Stimulated activated effector memory CD8-positive, alpha-beta T cell treated with anti-CD3 and anti-CD28 coated beads, Interleukin-12 subunit alpha, Interleukin-12 subunit beta, amount 100 ng/mL, for 72 hours (primary cell): ENCODE measurements at regions not wholly inside any gene's neighbourhood (a gene's known extent, or its start where the extent isn't known, plus 50 kb on each side); places are given as distances from the start of the nearest gene placed in this dataset.
"Not testable (repeated sequence)": the region's sequence is repeated elsewhere in the genome, so short reads cannot be mapped to it uniquely, and the experiment has no call there.

Source experiments
- ATAC-seq: fragments of 150-1000 bp; cut with Tn5 transposase; 2 replicates; pipeline ENCODE4 v1.10.0; 2021
- DNase-seq, 2 donors: peaks; one replicate each; pipeline ENCODE4 v3.0.0; 2021 to 2022; ENCODE audit warnings: low spot score in 2 of 2
- H3K27ac Mint-ChIP-seq: one replicate; pipeline ENCODE4 v1.8.0; 2022; ENCODE audit warnings: mild to moderate bottlenecking, mixed read lengths
- H3K36me3 Mint-ChIP-seq: one replicate; pipeline ENCODE4 v1.8.0; 2022; ENCODE audit warnings: mild to moderate bottlenecking, mixed read lengths
- H3K4me1 Mint-ChIP-seq: one replicate; pipeline ENCODE4 v1.8.0; 2022; ENCODE audit warnings: mixed read lengths
- H3K4me3 Mint-ChIP-seq: one replicate; pipeline ENCODE4 v1.8.0; 2022; ENCODE audit warnings: mild to moderate bottlenecking, mixed read lengths
- H3K9me3 Mint-ChIP-seq: one replicate; pipeline ENCODE4 v1.8.0; 2022; ENCODE audit warnings: mixed read lengths

DNA sequence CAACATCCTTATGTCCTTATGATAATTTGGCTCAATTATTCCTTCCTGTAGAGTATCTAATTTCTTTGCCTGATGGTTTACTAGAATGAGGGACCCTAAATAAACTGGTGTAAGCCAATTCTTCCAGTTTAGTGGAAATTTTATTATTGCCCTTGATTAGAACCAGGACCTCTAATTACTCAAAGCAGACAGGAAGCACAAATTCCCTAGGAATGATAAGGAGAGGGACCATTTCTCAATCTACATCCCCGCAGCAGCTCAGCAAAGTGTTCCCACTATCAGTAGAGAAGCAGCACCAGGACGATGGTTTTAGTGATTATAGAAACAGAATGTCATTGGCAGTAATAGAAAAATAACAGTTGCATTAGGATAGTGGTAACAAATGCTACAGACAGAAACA, 97.1 kb downstream of the PLPPR4 start:
- H3K36me3 Mint-ChIP-seq = no peaks in the 10 kb centered on the region
- H3K4me3 Mint-ChIP-seq = no peak overlapping the region
- H3K27ac Mint-ChIP-seq = no peak overlapping the region
- no peaks in the 10 kb centered on the region for H3K9me3 Mint-ChIP-seq
- no peaks in the 10 kb centered on the region for H3K4me1 Mint-ChIP-seq
- ATAC-seq = no peak
- no peak for DNase-seq

- H3K9me3 Mint-ChIP-seq = peaks cover 2% of the 10 kb centered on the region
- no peak for ATAC-seq
- H3K36me3 Mint-ChIP-seq = no peaks in the 10 kb centered on the region
- no peak for DNase-seq
- no peaks in the 10 kb centered on the region for H3K4me1 Mint-ChIP-seq
- H3K4me3 Mint-ChIP-seq = no peak overlapping the region
- H3K27ac Mint-ChIP-seq = no peak overlapping the region
Measured at GRCh38 chr1:99363531-99363930, 99.2 kb downstream of the PLPPR4 start.

- Mint-ChIP-seq H3K4me1 (no peaks in the 10 kb centered on the region), H3K36me3 (no peaks in the 10 kb centered on the region), H3K4me3 (no peak overlapping the region), H3K9me3 (peaks cover 2% of the 10 kb centered on the region), H3K27ac (no peak overlapping the region)
- ATAC-seq = no peak
- no peak for DNase-seq
Measured at GRCh38 chr1:99365141-99365540, 100.8 kb downstream of the PLPPR4 start.

DNA sequence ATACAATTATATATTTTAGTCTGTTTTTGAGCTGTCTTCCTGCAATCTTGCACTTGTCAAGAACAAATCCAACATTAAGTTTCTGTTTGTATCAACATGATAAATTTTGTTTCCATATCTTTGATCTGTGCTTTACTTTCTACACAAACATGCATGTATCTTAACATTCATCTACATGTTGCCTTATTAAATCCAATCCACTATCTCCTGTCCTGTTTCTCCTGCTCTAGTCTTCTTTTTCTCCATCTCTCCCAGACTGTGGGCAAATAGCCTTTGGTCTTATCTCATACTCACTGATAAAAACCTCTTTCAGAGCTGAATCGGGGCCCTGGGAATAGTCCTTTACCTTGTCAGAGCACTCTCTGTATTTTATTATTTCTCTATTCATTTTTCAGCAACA, 101.3 kb downstream of the PLPPR4 start:
- Mint-ChIP-seq H3K27ac (no peak overlapping the region), H3K4me1 (no peaks in the 10 kb centered on the region), H3K4me3 (no peak overlapping the region), H3K36me3 (no peaks in the 10 kb centered on the region), H3K9me3 (peaks cover 2% of the 10 kb centered on the region)
- DNase-seq (no peak), ATAC-seq (no peak)

GRCh38 chr1:99369154-99369553, 104.9 kb downstream of the PLPPR4 start:
- peaks cover 2% of the 10 kb centered on the region for H3K9me3 Mint-ChIP-seq
- ATAC-seq = no peak
- no peaks in the 10 kb centered on the region for H3K36me3 Mint-ChIP-seq
- H3K27ac Mint-ChIP-seq = no peak overlapping the region
- H3K4me3 Mint-ChIP-seq = no peak overlapping the region
- no peak for DNase-seq
- H3K4me1 Mint-ChIP-seq = no peaks in the 10 kb centered on the region

- DNase-seq (no peak), ATAC-seq (no peak)
- no peaks in the 10 kb centered on the region for H3K4me1 Mint-ChIP-seq
- no peaks in the 10 kb centered on the region for H3K36me3 Mint-ChIP-seq
- peaks cover 2% of the 10 kb centered on the region for H3K9me3 Mint-ChIP-seq
- no peak overlapping the region for H3K4me3 Mint-ChIP-seq
- no peak overlapping the region for H3K27ac Mint-ChIP-seq
Measured at GRCh38 chr1:99370476-99370875, 106.2 kb downstream of the PLPPR4 start.

GRCh38 chr1:99371413-99371812, 107.1 kb downstream of the PLPPR4 start:
- Mint-ChIP-seq H3K9me3 (peaks cover 2% of the 10 kb centered on the region), H3K27ac (no peak overlapping the region), H3K4me1 (no peaks in the 10 kb centered on the region), H3K36me3 (no peaks in the 10 kb centered on the region), H3K4me3 (no peak overlapping the region)
- DNase-seq (no peak), ATAC-seq (no peak)

- Mint-ChIP-seq H3K9me3 (no peaks in the 10 kb centered on the region), H3K4me1 (no peaks in the 10 kb centered on the region), H3K27ac (no peak overlapping the region), H3K36me3 (no peaks in the 10 kb centered on the region), H3K4me3 (no peak overlapping the region)
- DNase-seq (no peak), ATAC-seq (no peak)
Measured at GRCh38 chr1:99374109-99374508, 109.8 kb downstream of the PLPPR4 start.

DNA sequence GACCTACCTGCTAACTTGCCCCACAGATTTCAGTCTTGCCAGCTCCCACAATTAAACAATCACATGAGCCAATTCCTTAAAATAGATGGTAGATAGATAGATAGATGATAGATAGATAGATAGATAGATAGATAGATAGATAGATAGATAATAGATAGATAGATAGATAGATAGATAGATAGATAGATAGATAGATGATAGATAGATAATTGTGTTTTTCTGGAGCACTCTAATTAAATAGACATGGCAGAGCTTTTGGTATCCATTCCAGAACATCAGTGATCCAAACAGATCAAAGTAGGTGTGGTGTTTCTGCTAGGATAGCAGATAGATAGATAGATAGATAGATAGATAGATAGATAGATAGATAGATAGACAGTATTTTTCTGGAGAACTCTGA, 110.4 kb downstream of the PLPPR4 start:
- H3K4me3 Mint-ChIP-seq, H3K27ac Mint-ChIP-seq, H3K4me1 Mint-ChIP-seq, H3K36me3 Mint-ChIP-seq, H3K9me3 Mint-ChIP-seq, DNase-seq, ATAC-seq: not testable (repeated sequence)

DNA sequence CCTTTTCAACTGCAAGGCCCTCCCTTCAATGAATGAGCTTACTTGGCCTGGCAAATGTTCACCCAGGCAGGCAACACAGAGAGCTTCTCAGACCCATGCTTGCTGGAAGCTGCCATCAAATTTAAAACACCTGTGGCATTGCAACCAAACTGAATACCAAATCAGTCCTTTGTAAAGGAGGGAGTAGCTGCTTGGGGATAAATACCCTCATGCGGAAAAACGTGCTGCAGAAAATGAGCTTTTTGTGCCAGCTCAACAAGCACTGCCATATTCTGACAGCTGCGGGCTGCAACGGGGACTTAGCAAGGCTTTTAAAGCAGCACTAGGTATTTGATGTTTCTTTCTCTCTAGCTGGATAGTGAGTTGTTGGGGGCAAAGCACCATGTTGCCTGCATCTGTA, 119.7 kb downstream of the PLPPR4 start:
- DNase-seq (no peak), ATAC-seq (no peak)
- no peak overlapping the region for H3K4me3 Mint-ChIP-seq
- peaks cover 3% of the 10 kb centered on the region for H3K9me3 Mint-ChIP-seq
- H3K36me3 Mint-ChIP-seq = no peaks in the 10 kb centered on the region
- H3K27ac Mint-ChIP-seq = no peak overlapping the region
- no peaks in the 10 kb centered on the region for H3K4me1 Mint-ChIP-seq

- Mint-ChIP-seq H3K36me3 (no peaks in the 10 kb centered on the region), H3K4me1 (no peaks in the 10 kb centered on the region), H3K4me3 (no peak overlapping the region), H3K27ac (no peak overlapping the region), H3K9me3 (peaks cover 3% of the 10 kb centered on the region)
- DNase-seq = no peak
- ATAC-seq = no peak
Measured at GRCh38 chr1:99385852-99386251, 121.6 kb downstream of the PLPPR4 start.

DNA sequence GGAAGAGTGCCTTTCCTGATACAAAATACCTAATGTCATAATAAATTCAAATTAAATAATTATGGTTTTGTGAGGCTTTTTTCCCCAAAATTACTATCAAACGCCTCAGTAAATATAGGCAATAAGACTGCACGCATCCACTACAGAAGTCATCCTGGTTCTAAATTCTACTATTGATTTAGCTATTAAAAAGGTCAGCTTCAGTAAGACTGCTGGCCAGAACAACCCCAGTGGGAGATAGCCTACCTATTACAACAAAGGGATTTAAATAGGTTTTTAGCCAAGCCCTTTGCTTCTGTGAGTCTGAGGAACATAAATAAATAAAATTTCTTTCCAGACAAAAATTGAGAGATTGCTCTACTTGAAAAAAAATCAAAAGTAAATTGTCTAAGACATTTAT, 132.1 kb downstream of the PLPPR4 start:
- H3K36me3 Mint-ChIP-seq = no peaks in the 10 kb centered on the region
- ATAC-seq = no peak
- H3K4me1 Mint-ChIP-seq = no peaks in the 10 kb centered on the region
- no peaks in the 10 kb centered on the region for H3K9me3 Mint-ChIP-seq
- no peak overlapping the region for H3K27ac Mint-ChIP-seq
- DNase-seq = no peak
- H3K4me3 Mint-ChIP-seq = no peak overlapping the region

GRCh38 chr1:99397029-99397428, 132.7 kb downstream of the PLPPR4 start:
- Mint-ChIP-seq H3K36me3 (no peaks in the 10 kb centered on the region), H3K9me3 (no peaks in the 10 kb centered on the region), H3K4me3 (no peak overlapping the region), H3K27ac (no peak overlapping the region), H3K4me1 (no peaks in the 10 kb centered on the region)
- ATAC-seq = no peak
- DNase-seq = no peak

- no peak overlapping the region for H3K27ac Mint-ChIP-seq
- ATAC-seq = no peak
- no peak overlapping the region for H3K4me3 Mint-ChIP-seq
- DNase-seq = no peak
- H3K9me3 Mint-ChIP-seq = no peaks in the 10 kb centered on the region
- H3K4me1 Mint-ChIP-seq = no peaks in the 10 kb centered on the region
- no peaks in the 10 kb centered on the region for H3K36me3 Mint-ChIP-seq
Measured at GRCh38 chr1:99397863-99398262, 133.6 kb downstream of the PLPPR4 start.

GRCh38 chr1:99401556-99401955, 137.3 kb downstream of the PLPPR4 start:
- not testable (repeated sequence) for H3K27ac Mint-ChIP-seq

DNA sequence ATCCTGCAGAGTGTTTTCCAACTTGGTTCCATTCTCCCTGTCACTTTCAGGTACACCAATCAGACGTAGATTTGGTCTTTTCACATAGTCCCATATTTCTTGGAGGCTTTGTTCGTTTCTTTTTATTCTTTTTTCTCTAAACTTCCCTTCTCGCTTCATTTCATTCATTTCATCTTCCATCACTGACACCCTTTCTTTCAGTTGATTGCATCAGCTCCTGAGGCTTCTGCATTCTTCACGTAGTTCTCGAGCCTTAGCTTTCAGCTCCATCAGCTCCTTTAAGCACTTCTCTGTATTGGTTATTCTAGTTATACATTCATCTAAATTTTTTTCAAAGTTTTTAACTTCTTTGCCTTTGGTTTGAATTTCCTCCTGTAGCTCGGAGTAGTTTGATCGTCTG, 140.1 kb downstream of the PLPPR4 start:
- H3K4me1 Mint-ChIP-seq, H3K36me3 Mint-ChIP-seq, H3K27ac Mint-ChIP-seq, H3K9me3 Mint-ChIP-seq, H3K4me3 Mint-ChIP-seq, ATAC-seq, DNase-seq: not testable (repeated sequence)

More at GRCh38 chr1:99401556-99401955, 137.3 kb downstream of the PLPPR4 start:
- not testable (repeated sequence) for DNase-seq, ATAC-seq, H3K9me3 Mint-ChIP-seq, H3K36me3 Mint-ChIP-seq, H3K4me3 Mint-ChIP-seq, H3K4me1 Mint-ChIP-seq

- H3K4me3 Mint-ChIP-seq, DNase-seq, H3K36me3 Mint-ChIP-seq, H3K4me1 Mint-ChIP-seq, H3K27ac Mint-ChIP-seq, ATAC-seq, H3K9me3 Mint-ChIP-seq: not testable (repeated sequence)
Measured at GRCh38 chr1:99405325-99405724, 141.0 kb downstream of the PLPPR4 start.
